IMR-90 (cell line): ENCODE measurements at regions not wholly inside any gene's neighbourhood (a gene's known extent, or its start where the extent isn't known, plus 50 kb on each side); places are given as distances from the start of the nearest gene placed in this dataset.
A peak's percentile ranks its signal among the peaks of the same experiment; 100 is the strongest.

Source experiments
- ATAC-seq: fragments of 200-7000 bp; cut with Tn5 transposase; 2 replicates; pipeline ENCODE4 v1.9.1; 2020; ENCODE audit warnings: low read depth, mild to moderate bottlenecking, moderate library complexity
- BruUV-seq: library from RNA; stranded (reverse); fragments of 400-500 nt; replicated peaks from 2 replicates; lab custom pipeline; 2021; lab: Mats Ljungman, UMichigan
- CTCF ChIA-PET: fragments of 300-600 bp; formaldehyde crosslinking; extraction: SDS; loops from one replicate; lab custom pipeline; 2021; ENCODE audit warnings: antibody characterized with exemption; lab: Yijun Ruan, JAX
- POLR2A ChIA-PET: fragments of 300-600 bp; sonication (Branson Sonifier 250); formaldehyde crosslinking; loops from one replicate; lab custom pipeline; 2022; ENCODE audit warnings: antibody characterized with exemption; ENCODE audit not compliant: unreplicated experiment; lab: Charles Lee
- DNase-seq: peaks from one replicate; pipeline ENCODE4 v3.0.0; 2013
- H2AFZ ChIP-seq: replicated peaks from 2 replicates; pipeline ENCODE3; 2013; ENCODE audit warnings: low read length, mild to moderate bottlenecking; ENCODE audit not compliant: poor library complexity
- H2AK5ac ChIP-seq: 2 replicates; pipeline ENCODE4 v1.6.1; 2013; ENCODE audit warnings: low read depth, low read length, inconsistent platforms
- H2AK9ac ChIP-seq: replicated peaks from 2 replicates; pipeline ENCODE3; 2013; ENCODE audit warnings: mild to moderate bottlenecking, low read depth, low read length, moderate library complexity; ENCODE audit not compliant: poor library complexity
- H2BK120ac ChIP-seq: 2 replicates; pipeline ENCODE4 v1.6.1; 2013; ENCODE audit warnings: low read depth, low read length, inconsistent platforms
- H2BK15ac ChIP-seq: 3 replicates; pipeline ENCODE4 v1.6.1; 2013; ENCODE audit warnings: low read depth, low read length, inconsistent platforms
- H2BK20ac ChIP-seq: 2 replicates; pipeline ENCODE4 v1.6.1; 2013; ENCODE audit warnings: low read depth, mild to moderate bottlenecking, inconsistent platforms, low read length, moderate library complexity
- H2BK5ac ChIP-seq: 2 replicates; pipeline ENCODE4 v1.6.1; 2013; ENCODE audit warnings: mild to moderate bottlenecking, low read depth, low read length, inconsistent platforms; ENCODE audit not compliant: poor library complexity, severe bottlenecking
- H3K14ac ChIP-seq: replicated peaks from 2 replicates; pipeline ENCODE4 v1.6.1; 2013; ENCODE audit warnings: low read depth, low read length, inconsistent platforms
- H3K18ac ChIP-seq: 2 replicates; pipeline ENCODE4 v1.6.1; 2013; ENCODE audit warnings: low read depth, low read length, control low read depth
- H3K23ac ChIP-seq: 2 replicates; pipeline ENCODE4 v1.6.1; 2013; ENCODE audit warnings: low read depth, low read length, inconsistent platforms
- H3K27ac ChIP-seq: 2 replicates; pipeline ENCODE4 v1.5.1; 2013; ENCODE audit warnings: mild to moderate bottlenecking, control low read depth, low read length; ENCODE audit not compliant: insufficient read depth
- H3K27me3 ChIP-seq: 2 replicates; pipeline ENCODE4 v1.6.1; 2013; ENCODE audit warnings: low read length; ENCODE audit not compliant: control insufficient read depth, insufficient read depth
- H3K36me3 ChIP-seq: 2 replicates; pipeline ENCODE4 v1.6.1; 2013; ENCODE audit warnings: low read length, mixed read lengths; ENCODE audit not compliant: control insufficient read depth, insufficient read depth
- H3K4ac ChIP-seq: 2 replicates; pipeline ENCODE4 v1.6.1; 2013; ENCODE audit warnings: low read depth, low read length, inconsistent platforms
- H3K4me1 ChIP-seq: 2 replicates; pipeline ENCODE4 v1.6.1; 2013; ENCODE audit warnings: low read length, mixed read lengths; ENCODE audit not compliant: control insufficient read depth, insufficient read depth
- H3K4me2 ChIP-seq: 2 replicates; pipeline ENCODE4 v1.6.1; 2013; ENCODE audit warnings: low read depth, mild to moderate bottlenecking, control low read depth, low read length, moderate library complexity
- H3K4me3 ChIP-seq: 2 replicates; pipeline ENCODE4 v1.5.1; 2013; ENCODE audit warnings: low read depth, mild to moderate bottlenecking, control low read depth, low read length, moderate library complexity; ENCODE audit not compliant: insufficient read depth
- H3K56ac ChIP-seq: 2 replicates; pipeline ENCODE4 v1.6.1; 2013; ENCODE audit warnings: low read length, inconsistent platforms; ENCODE audit not compliant: insufficient read depth; ENCODE audit errors: extremely low read depth
- H3K79me1 ChIP-seq, 2 experiments: 2 replicates each; pipeline ENCODE4 v1.6.1; 2013; ENCODE audit warnings: low read length in 2 of 2, inconsistent platforms in 1 of 2, low read depth in 1 of 2
- H3K9ac ChIP-seq: 2 replicates; pipeline ENCODE4 v1.6.1; 2013; ENCODE audit warnings: low read depth, low read length, control low read depth
- H3K9me1 ChIP-seq: 2 replicates; pipeline ENCODE4 v1.6.1; 2013; ENCODE audit warnings: low read length, inconsistent platforms; ENCODE audit not compliant: insufficient read depth
- H3K9me3 ChIP-seq: 2 replicates; pipeline ENCODE4 v1.6.1; 2013; ENCODE audit warnings: low read length; ENCODE audit not compliant: control insufficient read depth, insufficient read depth
- H4K20me1 ChIP-seq: 2 replicates; pipeline ENCODE4 v1.6.1; 2013; ENCODE audit warnings: low read length, inconsistent platforms; ENCODE audit not compliant: insufficient read depth
- H4K5ac ChIP-seq: 2 replicates; pipeline ENCODE4 v1.6.1; 2013; ENCODE audit warnings: mild to moderate bottlenecking, low read depth, low read length, control low read depth
- H4K8ac ChIP-seq, 2 experiments: 2 replicates each; pipeline ENCODE4 v1.6.1; 2013; ENCODE audit warnings: low read depth in 2 of 2, low read length in 2 of 2, control low read depth in 1 of 2, inconsistent platforms in 1 of 2
- H4K91ac ChIP-seq: 2 replicates; pipeline ENCODE4 v1.6.1; 2013; ENCODE audit warnings: low read depth, low read length, inconsistent platforms; ENCODE audit not compliant: insufficient read depth
- BHLHE40 ChIP-seq: fragments of 150-350 bp; IDR thresholded peaks from 2 replicates; pipeline ENCODE4 v1.6.1; 2016; ENCODE audit warnings: mild to moderate bottlenecking, low read depth, low read length
- CEBPB ChIP-seq: IDR thresholded peaks from 2 replicates; pipeline ENCODE4 v1.6.1; 2012; ENCODE audit warnings: low read depth, low read length, improper control_type of control experiment
- CHD1 ChIP-seq: IDR thresholded peaks from 2 replicates; pipeline ENCODE4 v1.6.1; 2012; ENCODE audit warnings: low read depth, low read length, improper control_type of control experiment
- CTCF ChIP-seq: conservative IDR thresholded peaks from 2 replicates; pipeline ENCODE4 v1.5.1; 2012; ENCODE audit warnings: mild to moderate bottlenecking, low read depth, low read length, improper control_type of control experiment
- ELK1 ChIP-seq: fragments of 150-350 bp; IDR thresholded peaks from 2 replicates; pipeline ENCODE4 v1.6.1; 2016; ENCODE audit warnings: low read depth, mild to moderate bottlenecking, low read length, moderate library complexity, borderline replicate concordance
- MAFK ChIP-seq: IDR thresholded peaks from 2 replicates; pipeline ENCODE4 v1.6.1; 2012; ENCODE audit warnings: low read depth, low read length, improper control_type of control experiment
- MAZ ChIP-seq: IDR thresholded peaks from 2 replicates; pipeline ENCODE4 v1.6.1; 2012; ENCODE audit warnings: low read depth, mild to moderate bottlenecking, low read length, improper control_type of control experiment, moderate library complexity, borderline replicate concordance
- MXI1 ChIP-seq: IDR thresholded peaks from 2 replicates; pipeline ENCODE4 v1.6.1; 2012; ENCODE audit warnings: low read depth, mild to moderate bottlenecking, low read length, moderate library complexity, borderline replicate concordance
- NFE2L2 ChIP-seq: fragments of 150-350 bp; IDR thresholded peaks from 2 replicates; pipeline ENCODE4 v1.6.1; 2016; ENCODE audit warnings: low read depth, mild to moderate bottlenecking, low read length
- POLR2A ChIP-seq: IDR thresholded peaks from 2 replicates; pipeline ENCODE4 v1.6.1; 2012; ENCODE audit warnings: mild to moderate bottlenecking, low read depth, low read length
- RAD21 ChIP-seq: IDR thresholded peaks from 2 replicates; pipeline ENCODE4 v1.6.1; 2012; ENCODE audit warnings: low read length, improper control_type of control experiment
- RCOR1 ChIP-seq: IDR thresholded peaks from 2 replicates; pipeline ENCODE4 v1.6.1; 2012; ENCODE audit warnings: mild to moderate bottlenecking, low read length, improper control_type of control experiment; ENCODE audit not compliant: insufficient replicate concordance
- RFX5 ChIP-seq: IDR thresholded peaks from 2 replicates; pipeline ENCODE4 v1.8.0; 2012; ENCODE audit warnings: low read depth, mild to moderate bottlenecking, low read length, moderate library complexity
- SMC3 ChIP-seq: fragments of 150-350 bp; IDR thresholded peaks from 2 replicates; pipeline ENCODE4 v1.6.1; 2016; ENCODE audit warnings: low read depth, mild to moderate bottlenecking, antibody characterized with exemption, low read length, moderate library complexity
- USF2 ChIP-seq: fragments of 150-350 bp; IDR thresholded peaks from 2 replicates; pipeline ENCODE4 v1.6.1; 2017; ENCODE audit warnings: mild to moderate bottlenecking, antibody characterized with exemption, low read length, low read depth
- WGBS, 2 experiments: methylation state at CpG; one replicate each; pipeline versions ENCODE4 v1.1.5 to v1.1.7; 2013; ENCODE audit warnings: missing lambda C conversion rate in 2 of 2; ENCODE audit not compliant: insufficient read length in 1 of 2; ENCODE audit errors: extremely low coverage in 2 of 2; 5-methylcytosine and 5-hydroxymethylcytosine counted together
- dilution Hi-C: fragments of 300-500 bp; cut with HindIII; formaldehyde crosslinking; loops from one replicate; pipeline ENCODE4 v1.14.3; 2018; ENCODE audit warnings: low sequenced_read_pairs; ENCODE audit not compliant: unreplicated experiment
- in situ Hi-C: fragments of 300-500 bp; cut with MboI; formaldehyde crosslinking; loops from 3 replicates; pipeline ENCODE4 v1.14.3; 2019; ENCODE audit warnings: low sequenced_read_pairs, inconsistent platforms, mixed read lengths
- intact Hi-C: fragments of 100-400 bp; cut with micrococcal nuclease; formaldehyde crosslinking; loops from 2 replicates; pipeline ENCODE4 v1.10.0; 2022

GRCh38 chr10:43737003-43737402 is 88.3 kb upstream of the ZNF32 start:
- Histone ChIP-seq H2BK120ac (no peak overlapping the region), H3K4me2 (no peak overlapping the region), H3K79me1 (no peaks in the 10 kb centered on the region), H2AK5ac (0 out of 2 replicates have a peak overlapping the region, but pooled peaks have one; percentile 1), H3K4me1 (peaks cover 9% of the 10 kb centered on the region), H3K23ac (no peak overlapping the region), H3K27ac (no peak overlapping the region), H3K9me1 (no peaks in the 10 kb centered on the region; the same call in 1 of the 2 replicates), H3K9me3 (no peaks in the 10 kb centered on the region; the same call in 1 of the 2 replicates), H2AK9ac (no peak overlapping the region), H4K5ac (no peak overlapping the region), H3K18ac (no peak overlapping the region), H3K36me3 (no peaks in the 10 kb centered on the region), H3K27me3 (no peaks in the 10 kb centered on the region; the same call in 1 of the 2 replicates), H4K20me1 (no peaks in the 10 kb centered on the region), H3K4me3 (no peak overlapping the region), H3K14ac (no peak overlapping the region), H2AFZ (no peak overlapping the region), H3K56ac (no peak overlapping the region), H3K4ac (no peak overlapping the region), H2BK20ac (no peak overlapping the region), H4K91ac (no peak overlapping the region; the same call in 1 of the 2 replicates), H2BK15ac (no peak overlapping the region), H3K9ac (no peak overlapping the region), H4K8ac (no peak overlapping the region), H2BK5ac (no peak overlapping the region)
- ATAC-seq (no peak), DNase-seq (no peak)
- TF ChIP-seq ELK1: no peak
- TF ChIP-seq RFX5: no peak
- TF ChIP-seq RAD21: no peak
- TF ChIP-seq CEBPB: no peak
- no peak for TF ChIP-seq MAFK
- TF ChIP-seq CHD1: no peak
- no peak for TF ChIP-seq BHLHE40
- TF ChIP-seq MXI1: no peak
- no peak for TF ChIP-seq USF2
- no peak for TF ChIP-seq CTCF
- TF ChIP-seq MAZ: no peak
- no peak for TF ChIP-seq NFE2L2
- TF ChIP-seq RCOR1: no peak
- TF ChIP-seq SMC3: no peak
- TF ChIP-seq POLR2A: no peak
- dilution Hi-C loops: no loop called here
- no CpG with 5 or more reads among the region's 3 CpGs for WGBS, 2 experiments
- ChIA-PET POLR2A (no interaction called here), CTCF (no interaction called here)
- no TSS peak for BruUV-seq
- intact Hi-C loops: no loop called here
- in situ Hi-C loops: no loop called here
